GM23248 (cell line): ENCODE measurements at regions not wholly inside any gene's neighbourhood (a gene's known extent, or its start where the extent isn't known, plus 50 kb on each side); places are given as distances from the start of the nearest gene placed in this dataset.
A peak's percentile ranks its signal among the peaks of the same experiment; 100 is the strongest.

Source experiments
- DNase-seq: peaks from one replicate; pipeline ENCODE4 v3.0.0-alpha.2; 2015
- H2AFZ ChIP-seq: fragments of 200-600 bp; sonication (generic); 2 replicates; pipeline ENCODE4 v1.6.1; 2016; ENCODE audit warnings: antibody characterized with exemption
- H3F3A ChIP-seq: fragments of 200-600 bp; sonication (generic); 2 replicates; pipeline ENCODE4 v1.6.1; 2016; ENCODE audit warnings: mild to moderate bottlenecking, antibody characterized with exemption, mixed run types; ENCODE audit not compliant: insufficient read depth
- H3K27ac ChIP-seq: fragments of 200-600 bp; sonication (generic); 2 replicates; pipeline ENCODE4 v1.5.1; 2016; ENCODE audit warnings: mild to moderate bottlenecking
- H3K27me3 ChIP-seq: fragments of 200-600 bp; sonication (generic); replicated peaks from 2 replicates; pipeline ENCODE4 v1.6.1; 2016; ENCODE audit warnings: mild to moderate bottlenecking; ENCODE audit not compliant: insufficient read depth
- H3K36me3 ChIP-seq: fragments of 200-600 bp; sonication (generic); 2 replicates; pipeline ENCODE4 v1.6.1; 2016; ENCODE audit warnings: low read depth, mild to moderate bottlenecking
- H3K4me1 ChIP-seq: fragments of 200-600 bp; sonication (generic); 2 replicates; pipeline ENCODE4 v1.6.1; 2016; ENCODE audit warnings: mild to moderate bottlenecking; ENCODE audit not compliant: insufficient read depth
- H3K4me2 ChIP-seq: fragments of 200-600 bp; sonication (generic); one replicate; pipeline ENCODE4 v1.6.1; 2016; ENCODE audit warnings: mild to moderate bottlenecking; ENCODE audit not compliant: unreplicated experiment
- H3K4me3 ChIP-seq: fragments of 200-600 bp; sonication (generic); 2 replicates; pipeline ENCODE4 v1.5.1; 2016; ENCODE audit warnings: mild to moderate bottlenecking
- H3K79me2 ChIP-seq: fragments of 200-600 bp; sonication (generic); 2 replicates; pipeline ENCODE4 v1.6.1; 2016; ENCODE audit warnings: mild to moderate bottlenecking; ENCODE audit not compliant: insufficient read depth
- H3K9ac ChIP-seq: fragments of 200-600 bp; sonication (generic); 2 replicates; pipeline ENCODE4 v1.6.1; 2016; ENCODE audit warnings: mild to moderate bottlenecking
- H3K9me2 ChIP-seq: fragments of 200-600 bp; sonication (generic); 2 replicates; pipeline ENCODE4 v1.6.1; 2016; ENCODE audit warnings: mixed run types, mild to moderate bottlenecking, moderate library complexity; ENCODE audit not compliant: insufficient read depth
- H3K9me3 ChIP-seq: fragments of 200-600 bp; sonication (generic); one replicate; pipeline ENCODE4 v1.6.1; 2017; ENCODE audit warnings: low read depth
- H4K20me1 ChIP-seq: fragments of 200-600 bp; sonication (generic); 2 replicates; pipeline ENCODE4 v1.6.0; 2016; ENCODE audit not compliant: insufficient read depth
- EZH2 ChIP-seq: fragments of 200-600 bp; sonication (generic); IDR thresholded peaks from 2 replicates; pipeline ENCODE4 v1.6.1; 2018; ENCODE audit warnings: antibody characterized with exemption, mild to moderate bottlenecking; ENCODE audit not compliant: insufficient read depth, poor library complexity, severe bottlenecking
- EZH2phosphoT487 ChIP-seq: fragments of 200-600 bp; sonication (generic); IDR thresholded peaks from 2 replicates; pipeline ENCODE4 v1.6.1; 2018; ENCODE audit warnings: antibody characterized with exemption, moderate library complexity, mild to moderate bottlenecking, low read depth; ENCODE audit not compliant: insufficient read depth
- WGBS, 2 experiments: methylation state at CpG; one replicate each; pipeline ENCODE4 v1.1.6; 2015 to 2017; ENCODE audit warnings: low lambda C conversion rate in 2 of 2, low coverage in 1 of 2; ENCODE audit errors: missing lambda C conversion rate in 2 of 2; 5-methylcytosine and 5-hydroxymethylcytosine counted together
- in situ Hi-C: fragments of 300-500 bp; cut with MboI; formaldehyde crosslinking; loops from 2 replicates; pipeline ENCODE4 v1.15.0; 2020

- Histone ChIP-seq H2AFZ (no peak overlapping the region), H3K9me3 (no peaks in the 10 kb centered on the region), H4K20me1 (no peaks in the 10 kb centered on the region), H3K4me3 (no peak overlapping the region), H3K9ac (no peak overlapping the region), H3F3A (no peaks in the 10 kb centered on the region), H3K27ac (no peak overlapping the region), H3K79me2 (no peaks in the 10 kb centered on the region), H3K9me2 (no peaks in the 10 kb centered on the region), H3K36me3 (no peaks in the 10 kb centered on the region), H3K4me1 (0 out of 2 replicates have a peak, but pooled peaks cover 6% of the 10 kb centered on the region), H3K4me2 (no peak overlapping the region), H3K27me3 (no peaks in the 10 kb centered on the region)
- in situ Hi-C loops: no loop called here
- no peak for TF ChIP-seq EZH2phosphoT487
- no peak for TF ChIP-seq EZH2
- WGBS, 2 experiments: 93 to 94% methylated on average over 2 of the region's 2 CpGs
- DNase-seq: no peak
These were observed 57.7 kb upstream of the EGR2 start for GRCh38 chr10:62873866-62874265.

- Histone ChIP-seq H3K9ac (no peak overlapping the region), H3K27ac (no peak overlapping the region), H4K20me1 (no peaks in the 10 kb centered on the region), H2AFZ (no peak overlapping the region), H3K9me2 (no peaks in the 10 kb centered on the region), H3K4me1 (peaks cover 19% of the 10 kb centered on the region), H3K4me3 (no peak overlapping the region), H3K9me3 (no peaks in the 10 kb centered on the region), H3K36me3 (no peaks in the 10 kb centered on the region), H3K79me2 (no peaks in the 10 kb centered on the region), H3K27me3 (no peaks in the 10 kb centered on the region), H3K4me2 (no peak overlapping the region), H3F3A (peaks cover 16% of the 10 kb centered on the region)
- TF ChIP-seq EZH2: no peak
- TF ChIP-seq EZH2phosphoT487: no peak
- in situ Hi-C loops: no loop called here
- WGBS, 2 experiments: 72 to 79% methylated on average over 7 of the region's 7 CpGs
- no peak for DNase-seq
These were observed 54.7 kb upstream of the EGR2 start for GRCh38 chr10:62870866-62871265.

- no peaks in the 10 kb centered on the region for H3K9me2 ChIP-seq
- no peak overlapping the region for H2AFZ ChIP-seq
- no peaks in the 10 kb centered on the region for H3K79me2 ChIP-seq
- H3K9ac ChIP-seq: no peak overlapping the region
- H3K27ac ChIP-seq: no peak overlapping the region
- no peaks in the 10 kb centered on the region for H4K20me1 ChIP-seq
- no peak overlapping the region for H3K4me2 ChIP-seq
- TF ChIP-seq EZH2phosphoT487 (no peak), EZH2 (no peak)
- H3K4me1 ChIP-seq: peaks cover 22% of the 10 kb centered on the region
- peak; percentile 77 for DNase-seq
- H3F3A ChIP-seq: peaks cover 21% of the 10 kb centered on the region
- 11 to 19% methylated on average over 3 of the region's 3 CpGs for WGBS, 2 experiments
- no peak overlapping the region for H3K4me3 ChIP-seq
- no peaks in the 10 kb centered on the region for H3K36me3 ChIP-seq
- no peaks in the 10 kb centered on the region for H3K9me3 ChIP-seq
- in situ Hi-C loops: no loop called here
- H3K27me3 ChIP-seq: no peaks in the 10 kb centered on the region
These were observed 53.8 kb upstream of the EGR2 start for GRCh38 chr10:62869958-62870357.

- Histone ChIP-seq H3K4me2 (peak overlapping the region; percentile 13), H3K9me3 (no peaks in the 10 kb centered on the region), H3K9ac (no peak overlapping the region), H3K79me2 (no peaks in the 10 kb centered on the region), H3K9me2 (no peaks in the 10 kb centered on the region), H3K27ac (peak overlapping the region; percentile 63), H2AFZ (no peak overlapping the region), H3F3A (peaks cover 21% of the 10 kb centered on the region), H3K36me3 (no peaks in the 10 kb centered on the region), H4K20me1 (no peaks in the 10 kb centered on the region), H3K4me3 (no peak overlapping the region), H3K4me1 (peaks cover 22% of the 10 kb centered on the region), H3K27me3 (no peaks in the 10 kb centered on the region)
- WGBS, 2 experiments: 96 to 100% methylated on average over 1 of the region's 1 CpG
- no peak for DNase-seq
- TF ChIP-seq EZH2: no peak
- no peak for TF ChIP-seq EZH2phosphoT487
- in situ Hi-C loops: no loop called here
These were observed 50.8 kb upstream of the EGR2 start for GRCh38 chr10:62866941-62867340.

GRCh38 chr10:62866451-62866850, 50.3 kb upstream of the EGR2 start:
- H3K4me2 ChIP-seq: peak overlapping the region; percentile 13
- in situ Hi-C loops: no loop called here
- H3F3A ChIP-seq: peaks cover 21% of the 10 kb centered on the region
- no peaks in the 10 kb centered on the region for H3K36me3 ChIP-seq
- no peak overlapping the region for H3K9ac ChIP-seq
- H3K4me3 ChIP-seq: no peak overlapping the region
- no peak overlapping the region for H2AFZ ChIP-seq
- 2 to 5% methylated on average over 2 of the region's 2 CpGs for WGBS, 2 experiments
- H4K20me1 ChIP-seq: no peaks in the 10 kb centered on the region
- H3K4me1 ChIP-seq: peaks cover 24% of the 10 kb centered on the region
- H3K9me3 ChIP-seq: no peaks in the 10 kb centered on the region
- no peaks in the 10 kb centered on the region for H3K27me3 ChIP-seq
- H3K27ac ChIP-seq: peak overlapping the region; percentile 63
- TF ChIP-seq EZH2phosphoT487 (no peak), EZH2 (no peak)
- no peaks in the 10 kb centered on the region for H3K9me2 ChIP-seq
- H3K79me2 ChIP-seq: no peaks in the 10 kb centered on the region
- peak; percentile 88 for DNase-seq
